WI38 (cell line): ENCODE measurements at regions not wholly inside any gene's neighbourhood (a gene's known extent, or its start where the extent isn't known, plus 50 kb on each side); places are given as distances from the start of the nearest gene placed in this dataset.
"Not testable (repeated sequence)": the region's sequence is repeated elsewhere in the genome, so short reads cannot be mapped to it uniquely, and the experiment has no call there.

Experiments
- H3K4me3 ChIP-seq: 2 replicates; pipeline ENCODE4 v1.5.1; 2011; ENCODE audit warnings: low read depth, mild to moderate bottlenecking, control low read depth, low read length
- TF ChIP-seq, protein P1 (sequence below): IDR thresholded peaks from 2 replicates; pipeline ENCODE4 v1.5.1; 2012; ENCODE audit warnings: low read depth, mild to moderate bottlenecking, control low read depth, low read length

GRCh38 chr6:58046584-58046983, 729.2 kb downstream of the PRIM2 start:
- H3K4me3 ChIP-seq = not testable (repeated sequence)

DNA sequence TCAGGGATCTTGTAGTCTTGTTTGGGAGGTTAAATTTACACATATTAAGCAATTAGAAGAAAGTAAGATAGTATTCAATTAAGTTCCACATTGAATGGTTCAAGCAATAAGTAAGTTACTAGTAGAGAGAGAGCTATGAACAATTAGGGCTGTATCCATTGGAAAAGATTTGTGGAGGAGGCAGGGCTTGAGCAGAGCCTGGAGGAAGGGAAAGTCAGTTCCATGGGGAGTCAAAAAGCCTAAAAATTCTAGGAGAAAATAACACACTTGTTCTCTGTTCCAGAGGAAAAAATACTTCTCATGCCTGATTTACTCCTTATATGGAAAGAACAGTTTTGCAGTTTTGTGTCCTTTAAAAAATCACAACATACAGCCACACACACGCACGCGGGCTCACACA, 730.0 kb downstream of the PRIM2 start:
- not testable (repeated sequence) for H3K4me3 ChIP-seq

DNA sequence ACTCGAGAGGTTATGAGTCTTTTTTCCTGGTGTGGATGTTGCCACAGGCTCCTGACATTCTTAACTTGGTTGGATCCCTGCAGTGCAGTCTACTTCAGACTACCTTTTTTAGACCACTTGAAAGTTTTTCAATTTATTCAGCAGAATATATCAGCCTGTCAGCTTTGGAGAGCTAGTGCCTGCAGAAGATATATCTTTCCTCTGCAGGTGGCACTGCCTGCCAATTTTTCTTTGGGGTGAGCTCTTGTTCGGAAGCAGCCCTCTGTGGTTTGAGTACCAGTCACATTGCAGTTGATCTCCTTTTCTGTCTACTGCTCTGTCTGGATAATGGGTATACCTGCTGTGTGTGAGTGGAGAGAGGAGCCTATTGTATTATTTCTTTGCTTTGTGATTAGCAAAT, 730.4 kb downstream of the PRIM2 start:
- H3K4me3 ChIP-seq = not testable (repeated sequence)

- not testable (repeated sequence) for H3K4me3 ChIP-seq
Observed at GRCh38 chr6:58055465-58056176, 738.2 kb downstream of the PRIM2 start.

DNA sequence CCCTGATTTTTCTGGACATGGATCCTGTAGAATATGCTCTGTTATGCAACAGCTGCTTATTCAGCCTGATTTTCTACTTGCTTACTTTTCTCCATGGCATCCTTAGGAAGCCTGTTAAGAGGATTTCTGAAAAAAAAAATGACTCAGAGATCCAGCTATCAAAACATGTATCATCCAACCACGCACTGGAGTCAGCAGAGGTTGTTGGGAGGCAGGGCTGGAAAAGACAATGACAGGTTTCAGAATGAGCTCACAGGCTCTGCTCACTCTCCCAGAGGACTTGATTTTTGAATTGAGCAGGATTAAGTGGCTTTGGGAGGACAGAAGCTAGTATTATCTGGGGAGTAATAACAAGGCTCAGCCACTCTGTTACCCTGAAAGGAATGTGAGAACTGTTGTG, 742.3 kb downstream of the PRIM2 start:
- not testable (repeated sequence) for H3K4me3 ChIP-seq

GRCh38 chr6:58063542-58063941, 746.1 kb downstream of the PRIM2 start:
- H3K4me3 ChIP-seq = not testable (repeated sequence)

DNA sequence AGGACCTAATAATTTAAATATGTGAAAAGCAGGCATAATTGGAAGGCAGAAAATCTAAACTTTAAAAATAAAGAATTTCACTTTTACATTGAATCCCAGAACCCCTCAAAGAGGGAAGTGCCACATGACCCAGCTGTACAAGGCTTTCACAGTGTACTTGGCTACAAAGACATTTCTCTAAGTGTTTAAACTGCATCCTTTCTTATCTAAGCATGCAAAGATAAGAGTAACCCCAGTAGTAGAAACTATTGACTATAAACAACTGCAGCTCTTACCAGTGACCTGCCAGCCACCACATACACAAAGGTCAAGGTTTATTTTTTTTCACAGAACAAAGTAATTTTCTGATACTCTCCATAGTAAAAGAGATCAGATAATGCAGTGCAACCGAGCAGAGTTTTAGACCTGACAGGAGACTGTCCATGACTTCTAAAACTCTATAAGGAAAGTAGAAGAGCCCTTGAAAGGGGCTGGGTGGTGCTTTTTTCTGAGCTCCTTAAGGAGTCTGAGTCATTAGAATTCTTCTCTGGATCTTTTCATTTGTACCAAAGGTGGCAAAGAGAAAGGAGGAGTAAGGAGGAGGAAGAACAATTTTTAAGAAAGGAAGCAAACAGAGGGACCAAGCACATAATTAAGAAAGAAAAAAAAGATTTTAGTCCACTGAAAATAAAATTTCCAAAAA, 750.6 kb downstream of the PRIM2 start:
- H3K4me3 ChIP-seq = not testable (repeated sequence)

GRCh38 chr6:58073263-58073662, 755.8 kb downstream of the PRIM2 start:
- no peak overlapping the region for H3K4me3 ChIP-seq
- TF ChIP-seq, protein P1, sequence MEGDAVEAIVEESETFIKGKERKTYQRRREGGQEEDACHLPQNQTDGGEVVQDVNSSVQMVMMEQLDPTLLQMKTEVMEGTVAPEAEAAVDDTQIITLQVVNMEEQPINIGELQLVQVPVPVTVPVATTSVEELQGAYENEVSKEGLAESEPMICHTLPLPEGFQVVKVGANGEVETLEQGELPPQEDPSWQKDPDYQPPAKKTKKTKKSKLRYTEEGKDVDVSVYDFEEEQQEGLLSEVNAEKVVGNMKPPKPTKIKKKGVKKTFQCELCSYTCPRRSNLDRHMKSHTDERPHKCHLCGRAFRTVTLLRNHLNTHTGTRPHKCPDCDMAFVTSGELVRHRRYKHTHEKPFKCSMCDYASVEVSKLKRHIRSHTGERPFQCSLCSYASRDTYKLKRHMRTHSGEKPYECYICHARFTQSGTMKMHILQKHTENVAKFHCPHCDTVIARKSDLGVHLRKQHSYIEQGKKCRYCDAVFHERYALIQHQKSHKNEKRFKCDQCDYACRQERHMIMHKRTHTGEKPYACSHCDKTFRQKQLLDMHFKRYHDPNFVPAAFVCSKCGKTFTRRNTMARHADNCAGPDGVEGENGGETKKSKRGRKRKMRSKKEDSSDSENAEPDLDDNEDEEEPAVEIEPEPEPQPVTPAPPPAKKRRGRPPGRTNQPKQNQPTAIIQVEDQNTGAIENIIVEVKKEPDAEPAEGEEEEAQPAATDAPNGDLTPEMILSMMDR = no peak

- H3K4me3 ChIP-seq = not testable (repeated sequence)
Observed at GRCh38 chr6:58090067-58090466, 772.6 kb downstream of the PRIM2 start.

GRCh38 chr6:58097251-58097650, 779.8 kb downstream of the PRIM2 start:
- not testable (repeated sequence) for H3K4me3 ChIP-seq

DNA sequence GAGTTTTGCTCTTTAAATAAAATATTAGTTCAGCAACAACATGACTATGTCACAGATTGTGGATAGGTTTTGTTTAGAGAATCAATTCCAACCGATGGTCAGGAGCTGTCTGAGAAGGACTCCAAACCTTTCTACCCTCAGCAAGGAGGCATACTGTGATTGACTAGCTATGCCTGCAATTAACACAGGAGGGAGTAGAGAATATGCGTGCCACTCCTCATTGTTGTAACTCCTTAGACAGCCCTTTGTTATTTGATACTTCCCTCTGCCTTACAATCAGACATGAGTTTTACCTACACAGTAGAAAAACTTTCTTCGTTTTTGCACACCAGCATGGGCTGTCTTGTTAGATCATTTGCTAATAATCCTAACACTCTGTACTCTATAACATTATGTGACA, 796.5 kb downstream of the PRIM2 start:
- TF ChIP-seq, protein P1 = no peak
- H3K4me3 ChIP-seq = no peak overlapping the region

DNA sequence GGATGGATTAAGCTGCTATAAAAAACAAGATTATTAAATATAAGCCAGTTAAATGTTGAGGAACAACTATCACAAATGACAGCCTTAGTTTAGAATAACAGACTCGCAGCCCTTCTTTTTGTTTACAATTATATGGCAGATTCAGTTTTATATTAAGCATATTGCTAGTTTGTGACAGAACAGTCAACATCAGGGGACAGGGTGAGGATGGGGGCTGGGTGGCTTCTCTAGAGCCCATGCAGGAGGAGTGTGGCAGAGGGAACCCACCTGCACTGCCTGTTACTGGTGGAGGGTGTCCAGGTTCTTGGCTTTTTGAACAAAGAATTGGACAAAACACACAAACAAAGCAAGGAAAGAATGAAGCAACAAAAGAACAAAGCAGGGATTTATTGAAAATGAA, 799.7 kb downstream of the PRIM2 start:
- not testable (repeated sequence) for H3K4me3 ChIP-seq

DNA sequence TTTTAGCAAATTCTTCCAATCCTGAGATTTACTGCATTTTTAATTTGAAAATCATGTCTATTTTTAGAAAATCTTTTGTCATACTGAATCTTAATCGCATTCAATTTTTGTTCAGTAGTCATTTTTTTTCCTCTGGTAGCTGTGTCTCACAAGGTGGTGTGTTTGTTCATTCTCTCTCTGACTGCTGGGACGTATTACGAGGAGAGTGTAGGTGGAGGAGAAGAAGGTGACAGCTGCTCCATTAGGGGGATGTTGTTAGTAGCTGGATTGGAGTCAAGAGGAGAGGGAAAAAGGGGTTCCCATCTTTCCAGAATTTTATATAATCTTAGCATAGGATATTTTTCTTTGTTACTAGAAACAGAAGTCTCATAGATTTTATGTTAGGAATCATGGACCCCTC, 804.2 kb downstream of the PRIM2 start:
- H3K4me3 ChIP-seq = not testable (repeated sequence)

DNA sequence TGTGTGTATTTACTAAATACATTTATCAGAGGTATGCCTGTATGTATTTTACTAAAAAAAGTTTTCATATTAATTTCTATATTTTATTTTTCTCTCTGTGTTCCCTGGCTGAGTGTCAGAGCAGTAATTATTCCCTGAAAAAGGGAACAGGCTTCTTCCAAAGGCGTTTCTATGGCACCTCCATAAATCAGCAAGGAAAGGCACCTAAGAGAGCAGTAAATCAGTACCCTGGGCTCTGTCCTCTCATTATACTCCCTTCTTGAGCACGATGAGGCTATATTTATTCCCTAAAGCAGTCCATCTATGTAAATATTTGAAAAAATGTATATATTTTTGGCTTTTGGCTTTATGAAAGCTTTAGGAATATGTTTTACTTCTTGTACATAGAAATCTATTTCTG, 806.3 kb downstream of the PRIM2 start:
- not testable (repeated sequence) for H3K4me3 ChIP-seq

- not testable (repeated sequence) for H3K4me3 ChIP-seq
Observed at GRCh38 chr6:58128549-58128948, 811.1 kb downstream of the PRIM2 start.

GRCh38 chr6:58129098-58129497, 811.7 kb downstream of the PRIM2 start:
- not testable (repeated sequence) for H3K4me3 ChIP-seq

- H3K4me3 ChIP-seq = not testable (repeated sequence)
Observed at GRCh38 chr6:58139746-58140145, 822.3 kb downstream of the PRIM2 start.

- H3K4me3 ChIP-seq = not testable (repeated sequence)
Observed at GRCh38 chr6:58171025-58171424, 853.6 kb downstream of the PRIM2 start.

DNA sequence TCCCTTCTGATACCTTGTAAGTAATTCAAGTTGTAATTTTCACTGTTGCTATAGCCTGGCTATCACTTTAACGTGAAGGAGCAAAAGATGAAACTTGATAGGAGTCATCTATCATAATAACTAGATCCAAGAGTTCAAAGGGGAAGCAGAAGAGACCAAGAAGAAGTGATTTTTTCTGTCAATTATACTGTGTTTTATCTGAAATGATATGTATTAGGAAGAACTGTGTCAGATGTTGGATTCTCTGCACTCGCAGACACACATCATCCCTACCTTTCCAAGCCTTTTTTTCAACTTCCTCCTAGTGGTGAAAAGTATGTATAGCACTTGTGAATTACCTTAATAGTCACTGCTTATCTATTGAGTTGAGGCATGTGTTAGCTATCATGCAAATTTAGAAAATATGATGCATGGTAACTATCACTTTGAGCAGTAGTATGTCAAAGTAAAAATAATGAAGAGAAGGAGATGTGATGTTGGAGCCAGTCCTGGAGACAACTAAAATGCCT, 864.2 kb downstream of the PRIM2 start:
- H3K4me3 ChIP-seq = not testable (repeated sequence)
